ENCODE measurements at regions not wholly inside any gene's neighbourhood (a gene's known extent, or its start where the extent isn't known, plus 50 kb on each side); places are given as distances from the start of the nearest gene placed in this dataset.

- DNase-seq (ENCODE audit: insufficient read length) (no peak), FAIRE-seq (no peak)
- TF ChIP-seq TAF1 (IDR thresholded peaks at IDR 0.05; ENCODE audit: borderline replicate concordance, low read depth, low read length) (no peak), POLR2AphosphoS5 (IDR thresholded peaks at IDR 0.05; ENCODE audit: low read depth, low read length) (no peak), POLR2A (IDR thresholded peaks at IDR 0.05; ENCODE audit: low read depth, low read length) (no peak)
These were observed 728.1 kb upstream of the DDX18 start for GRCh38 chr2:117086174-117086942.

- DNase-seq (ENCODE audit: insufficient read length) (no peak), FAIRE-seq (no peak)
- no peak for TF ChIP-seq POLR2A (IDR thresholded peaks at IDR 0.05; ENCODE audit: low read depth, low read length)
- no peak for TF ChIP-seq TAF1 (IDR thresholded peaks at IDR 0.05; ENCODE audit: borderline replicate concordance, low read depth, low read length)
- TF ChIP-seq POLR2AphosphoS5 (IDR thresholded peaks at IDR 0.05; ENCODE audit: low read depth, low read length): no peak
These were observed 727.6 kb upstream of the DDX18 start for GRCh38 chr2:117086943-117087250.

GRCh38 chr2:117087535-117088291, 726.8 kb upstream of the DDX18 start:
- TF ChIP-seq TAF1 (IDR thresholded peaks at IDR 0.05; ENCODE audit: borderline replicate concordance, low read depth, low read length): no peak
- no peak for TF ChIP-seq POLR2AphosphoS5 (IDR thresholded peaks at IDR 0.05; ENCODE audit: low read depth, low read length)
- no peak for TF ChIP-seq POLR2A (IDR thresholded peaks at IDR 0.05; ENCODE audit: low read depth, low read length)
- DNase-seq (ENCODE audit: insufficient read length): no peak
- no peak for FAIRE-seq

DNA sequence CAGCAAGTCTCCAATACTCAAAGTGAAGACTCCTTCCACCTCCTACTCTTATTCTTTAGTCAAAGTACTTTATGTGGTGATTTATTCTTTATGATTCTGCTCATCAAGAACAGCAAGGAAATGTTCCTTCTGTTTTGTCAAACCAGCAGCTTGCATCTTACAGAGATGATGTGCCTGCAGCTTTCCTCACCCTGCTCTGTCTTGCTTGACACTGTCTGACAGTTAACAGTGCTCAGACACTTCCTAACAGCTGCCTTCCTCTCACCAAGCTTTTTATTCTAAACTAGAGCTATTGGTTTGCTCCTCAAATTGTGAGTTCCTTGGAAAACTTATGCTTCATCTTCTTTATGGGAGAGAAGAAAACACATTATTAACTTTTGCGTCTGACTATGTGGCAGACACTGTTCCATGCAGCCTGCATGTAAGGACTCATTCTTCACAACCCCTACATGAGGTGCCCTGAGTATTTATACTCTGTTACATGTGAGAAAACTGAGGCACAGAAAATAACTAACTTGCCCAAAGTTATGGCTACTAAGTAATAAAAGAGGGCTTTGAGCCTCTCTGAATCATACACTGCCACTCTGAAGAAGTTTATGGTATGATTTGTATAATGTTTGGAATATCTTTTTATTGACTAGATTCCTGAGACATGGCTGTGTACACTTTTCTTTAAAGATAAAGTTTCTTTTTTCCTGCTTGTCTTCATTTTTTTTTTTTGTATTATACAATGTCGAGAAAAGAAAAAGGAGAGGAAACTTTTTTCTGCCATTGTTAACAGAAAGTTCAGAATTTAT, 723.3 kb upstream of the DDX18 start:
- no peak for TF ChIP-seq TAF1 (IDR thresholded peaks at IDR 0.05; ENCODE audit: borderline replicate concordance, low read depth, low read length)
- TF ChIP-seq POLR2A (IDR thresholded peaks at IDR 0.05; ENCODE audit: low read depth, low read length): no peak
- no peak for TF ChIP-seq POLR2AphosphoS5 (IDR thresholded peaks at IDR 0.05; ENCODE audit: low read depth, low read length)
- FAIRE-seq: no peak
- DNase-seq (ENCODE audit: insufficient read length): no peak

- FAIRE-seq (no peak), DNase-seq (ENCODE audit: insufficient read length) (no peak)
- no peak for TF ChIP-seq POLR2A (IDR thresholded peaks at IDR 0.05; ENCODE audit: low read depth, low read length)
- TF ChIP-seq POLR2AphosphoS5 (IDR thresholded peaks at IDR 0.05; ENCODE audit: low read depth, low read length): no peak
These were observed 712.9 kb upstream of the DDX18 start for GRCh38 chr2:117101613-117102012.

GRCh38 chr2:117108741-117109267, 705.7 kb upstream of the DDX18 start:
- FAIRE-seq (no peak), DNase-seq (ENCODE audit: insufficient read length) (no peak)
- TF ChIP-seq POLR2A (IDR thresholded peaks at IDR 0.05; ENCODE audit: low read depth, low read length): no peak
- TF ChIP-seq TAF1 (IDR thresholded peaks at IDR 0.05; ENCODE audit: borderline replicate concordance, low read depth, low read length): no peak
- TF ChIP-seq POLR2AphosphoS5 (IDR thresholded peaks at IDR 0.05; ENCODE audit: low read depth, low read length): no peak

GRCh38 chr2:117118994-117119393, 695.5 kb upstream of the DDX18 start:
- no peak for TF ChIP-seq TAF1 (IDR thresholded peaks at IDR 0.05; ENCODE audit: borderline replicate concordance, low read depth, low read length)
- no peak for TF ChIP-seq POLR2A (IDR thresholded peaks at IDR 0.05; ENCODE audit: low read depth, low read length)
- no peak for TF ChIP-seq POLR2AphosphoS5 (IDR thresholded peaks at IDR 0.05; ENCODE audit: low read depth, low read length)
- FAIRE-seq (no peak), DNase-seq (ENCODE audit: insufficient read length) (no peak)

- no peak for FAIRE-seq
- no peak for DNase-seq (ENCODE audit: insufficient read length)
- TF ChIP-seq POLR2AphosphoS5 (IDR thresholded peaks at IDR 0.05; ENCODE audit: low read depth, low read length) (no peak), TAF1 (IDR thresholded peaks at IDR 0.05; ENCODE audit: borderline replicate concordance, low read depth, low read length) (no peak), POLR2A (IDR thresholded peaks at IDR 0.05; ENCODE audit: low read depth, low read length) (no peak)
These were observed 691.1 kb upstream of the DDX18 start for GRCh38 chr2:117123362-117123761.

DNA sequence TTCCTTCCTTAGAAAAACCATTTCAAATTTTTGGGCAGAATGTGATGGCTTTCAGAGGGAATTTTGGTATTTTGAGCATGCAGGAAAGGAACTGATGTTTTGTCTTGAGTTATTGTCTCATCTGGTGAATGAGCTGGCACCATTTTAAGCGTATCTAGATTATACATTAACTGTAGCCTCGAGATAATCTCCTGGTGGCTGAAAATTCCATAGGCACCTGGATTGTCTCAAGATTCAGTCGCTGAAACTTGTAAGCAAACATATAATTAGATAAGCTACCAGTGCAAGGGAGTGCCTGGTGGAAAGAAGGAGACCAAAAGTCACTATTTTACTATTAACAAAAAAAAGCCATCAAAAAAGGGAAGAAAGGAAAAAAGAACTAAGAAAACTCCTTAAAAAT, 687.8 kb upstream of the DDX18 start:
- no peak for TF ChIP-seq POLR2AphosphoS5 (IDR thresholded peaks at IDR 0.05; ENCODE audit: low read depth, low read length)
- no peak for TF ChIP-seq TAF1 (IDR thresholded peaks at IDR 0.05; ENCODE audit: borderline replicate concordance, low read depth, low read length)
- TF ChIP-seq POLR2A (IDR thresholded peaks at IDR 0.05; ENCODE audit: low read depth, low read length): no peak
- no peak for DNase-seq (ENCODE audit: insufficient read length)

DNA sequence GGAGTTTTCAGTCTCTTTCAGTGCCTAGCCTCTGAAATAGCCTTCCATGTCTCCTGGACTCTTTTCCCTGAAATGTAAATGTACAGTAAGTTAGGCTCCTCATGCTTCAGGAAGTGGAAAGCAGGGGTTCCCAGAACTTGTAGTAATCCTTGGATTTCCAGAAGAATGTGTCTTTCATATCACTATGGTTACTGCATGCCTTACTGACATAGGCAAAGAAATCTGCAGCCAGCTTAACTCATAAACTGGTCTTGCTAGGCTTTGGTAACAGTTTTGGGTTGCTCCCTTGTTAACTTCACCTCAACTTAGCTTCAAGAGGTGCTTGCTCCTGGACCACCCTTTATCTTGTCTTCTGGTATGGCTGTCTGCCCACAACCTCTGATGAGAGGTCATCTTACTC, 686.8 kb upstream of the DDX18 start:
- TF ChIP-seq POLR2A (IDR thresholded peaks at IDR 0.05; ENCODE audit: low read depth, low read length) (no peak), TAF1 (IDR thresholded peaks at IDR 0.05; ENCODE audit: borderline replicate concordance, low read depth, low read length) (no peak), POLR2AphosphoS5 (IDR thresholded peaks at IDR 0.05; ENCODE audit: low read depth, low read length) (no peak)
- FAIRE-seq (no peak), DNase-seq (ENCODE audit: insufficient read length) (no peak)

More for the DNA sequence above, 687.8 kb upstream of the DDX18 start:
- FAIRE-seq: no peak

GRCh38 chr2:117128461-117128860, 686.0 kb upstream of the DDX18 start:
- DNase-seq (ENCODE audit: insufficient read length) (no peak), FAIRE-seq (no peak)
- no peak for TF ChIP-seq POLR2AphosphoS5 (IDR thresholded peaks at IDR 0.05; ENCODE audit: low read depth, low read length)
- TF ChIP-seq POLR2A (IDR thresholded peaks at IDR 0.05; ENCODE audit: low read depth, low read length): no peak
- no peak for TF ChIP-seq TAF1 (IDR thresholded peaks at IDR 0.05; ENCODE audit: borderline replicate concordance, low read depth, low read length)
